ENCODE measurements at regions not wholly inside any gene's neighbourhood (a gene's known extent, or its start where the extent isn't known, plus 50 kb on each side); places are given as distances from the start of the nearest gene placed in this dataset.

GRCh38 chr10:125513429-125514182 lies 169.4 kb downstream of the TEX36 start:
- DNase-seq (ENCODE audit: low read depth) = no peak

- DNase-seq (ENCODE audit: low read depth) = no peak
Observed at GRCh38 chr10:125510998-125511397, 172.0 kb downstream of the TEX36 start.

- no peak for DNase-seq (ENCODE audit: low read depth)
Observed at GRCh38 chr10:125505648-125506047, 177.3 kb downstream of the TEX36 start.

GRCh38 chr10:125502276-125502675 lies 180.7 kb downstream of the TEX36 start:
- DNase-seq (ENCODE audit: low read depth) = no peak

- no peak for DNase-seq (ENCODE audit: low read depth)
Observed at GRCh38 chr10:125495386-125495785, 187.6 kb downstream of the TEX36 start.

- no peak for DNase-seq (ENCODE audit: low read depth)
Observed at GRCh38 chr10:125494651-125495239, 188.2 kb downstream of the TEX36 start.

- no peak for DNase-seq (ENCODE audit: low read depth)
Observed at GRCh38 chr10:125491381-125491780, 191.6 kb downstream of the TEX36 start.

- DNase-seq (ENCODE audit: low read depth) = no peak
Observed at GRCh38 chr10:125489731-125490130, 193.2 kb downstream of the TEX36 start.

GRCh38 chr10:125485665-125486064 lies 197.3 kb downstream of the TEX36 start:
- DNase-seq (ENCODE audit: low read depth) = no peak

- no peak for DNase-seq (ENCODE audit: low read depth)
Observed at GRCh38 chr10:125484035-125484732, 198.8 kb downstream of the TEX36 start.

GRCh38 chr10:125482637-125483036 lies 200.3 kb downstream of the TEX36 start:
- no peak for DNase-seq (ENCODE audit: low read depth)

GRCh38 chr10:125482108-125482507 lies 200.9 kb downstream of the TEX36 start:
- DNase-seq (ENCODE audit: low read depth) = no peak

GRCh38 chr10:125479059-125479458 lies 203.9 kb downstream of the TEX36 start:
- DNase-seq (ENCODE audit: low read depth) = no peak

GRCh38 chr10:125475815-125476214 lies 207.1 kb downstream of the TEX36 start:
- no peak for DNase-seq (ENCODE audit: low read depth)

- no peak for DNase-seq (ENCODE audit: low read depth)
Observed at GRCh38 chr10:125473143-125473793, 209.7 kb downstream of the TEX36 start.

GRCh38 chr10:125472010-125472607 lies 210.9 kb downstream of the TEX36 start:
- DNase-seq (ENCODE audit: low read depth) = no peak

- no peak for DNase-seq (ENCODE audit: low read depth)
Observed at GRCh38 chr10:125468278-125468677, 214.7 kb downstream of the TEX36 start.

- DNase-seq (ENCODE audit: low read depth) = no peak
Observed at GRCh38 chr10:125466685-125467084, 216.3 kb downstream of the TEX36 start.

- DNase-seq (ENCODE audit: low read depth) = no peak
Observed at GRCh38 chr10:125462845-125463244, 220.1 kb downstream of the TEX36 start.

GRCh38 chr10:125460326-125460725 lies 222.6 kb downstream of the TEX36 start:
- no peak for DNase-seq (ENCODE audit: low read depth)

GRCh38 chr10:125457406-125457805 lies 225.6 kb downstream of the TEX36 start:
- no peak for DNase-seq (ENCODE audit: low read depth)

GRCh38 chr10:125455855-125456254 lies 227.1 kb downstream of the TEX36 start:
- no peak for DNase-seq (ENCODE audit: low read depth)
